Small intestine (tissue), 7 donors: ENCODE measurements at regions not wholly inside any gene's neighbourhood (a gene's known extent, or its start where the extent isn't known, plus 50 kb on each side); places are given as distances from the start of the nearest gene placed in this dataset.

Experiments
- DNase-seq, 2 donors: peaks; one replicate each; pipeline versions ENCODE4 v3.0.0 to v3.0.0-alpha.2; 2013
- FAIRE-seq: peaks from 2 replicates; lab custom pipeline; 2012; peaks lifted over from hg19 to GRCh38; lab: Jason Lieb, UNC
- H3K27ac ChIP-seq, 3 donors: one replicate each; pipeline ENCODE4 v1.5.1; 2013; ENCODE audit warnings: low read length in 2 of 3, mild to moderate bottlenecking in 2 of 3, control low read depth in 1 of 3, inconsistent platforms in 1 of 3, low read depth in 1 of 3, moderate library complexity in 1 of 3
- H3K27me3 ChIP-seq, 3 donors: one replicate each; pipeline ENCODE4 v1.6.1; 2013; ENCODE audit warnings: low read length in 3 of 3, inconsistent platforms in 1 of 3; ENCODE audit not compliant: control insufficient read depth in 3 of 3, insufficient read depth in 3 of 3
- H3K36me3 ChIP-seq, 3 donors: one replicate each; pipeline ENCODE4 v1.6.1; 2013; ENCODE audit warnings: low read length in 3 of 3, inconsistent platforms in 1 of 3, low read depth in 1 of 3, mild to moderate bottlenecking in 1 of 3, moderate library complexity in 1 of 3; ENCODE audit not compliant: control insufficient read depth in 3 of 3, insufficient read depth in 2 of 3
- H3K4me1 ChIP-seq, 3 donors: one replicate each; pipeline ENCODE4 v1.6.1; 2013; ENCODE audit warnings: low read length in 2 of 3, inconsistent platforms in 1 of 3, low read depth in 1 of 3, mild to moderate bottlenecking in 1 of 3, moderate library complexity in 1 of 3; ENCODE audit not compliant: control insufficient read depth in 3 of 3, insufficient read depth in 2 of 3
- H3K4me3 ChIP-seq, 3 donors: one replicate each; pipeline ENCODE4 v1.5.1; 2013; ENCODE audit warnings: low read length in 3 of 3, control low read depth in 1 of 3, inconsistent platforms in 1 of 3, low read depth in 1 of 3, mild to moderate bottlenecking in 1 of 3, moderate library complexity in 1 of 3
- H3K9me3 ChIP-seq, 2 donors: one replicate each; pipeline ENCODE4 v1.6.1; 2013; ENCODE audit warnings: low read depth in 1 of 2, low read length in 1 of 2; ENCODE audit not compliant: control insufficient read depth in 2 of 2, insufficient read depth in 1 of 2
- WGBS, 3 donors: extraction: QIAGEN DNeasy Blood & Tissue Kit; methylation state at CpG; one replicate each; pipeline ENCODE4 v1.1.7; 2013; 5-methylcytosine and 5-hydroxymethylcytosine counted together
- donor health status: healthy with polysubstance abuse.
- donor health status: control.
- donor health status: control.
- donor health status: Bipolar disorder and iron deficiency.
- donor health status: healthy.

DNA sequence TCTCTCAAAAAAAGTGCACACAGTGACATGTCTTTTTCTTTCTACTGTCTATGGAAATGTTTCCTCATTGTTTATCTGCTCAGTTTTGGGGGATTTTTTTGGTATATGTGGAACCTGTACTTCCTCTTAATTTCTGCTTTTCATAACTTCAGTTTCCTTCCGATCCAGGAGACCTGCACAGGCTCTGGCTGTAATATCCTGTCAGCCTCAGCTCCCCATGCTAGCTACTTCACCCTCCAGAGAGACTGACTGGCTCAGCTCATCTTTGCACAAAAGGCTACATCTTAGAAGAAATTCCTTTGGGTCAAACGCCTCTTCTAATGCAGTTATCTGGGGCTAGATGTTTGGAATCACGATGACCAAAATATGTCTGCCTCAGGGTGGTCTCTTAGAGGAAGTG is 378.4 kb downstream of the RND3 start:
- H3K4me3 ChIP-seq = no peak overlapping the region
- H3K9me3 ChIP-seq = no peaks in the 10 kb centered on the region
- DNase-seq (no peak), FAIRE-seq (no peak)
- no peaks in the 10 kb centered on the region for H3K4me1 ChIP-seq
- WGBS, 3 donors = 72 to 81% (median 74%) methylated on average over 3 of the region's 3 CpGs
- no peak overlapping the region for H3K27ac ChIP-seq
- H3K27me3 ChIP-seq = no peaks in the 10 kb centered on the region
- no peaks in the 10 kb centered on the region for H3K36me3 ChIP-seq

DNA sequence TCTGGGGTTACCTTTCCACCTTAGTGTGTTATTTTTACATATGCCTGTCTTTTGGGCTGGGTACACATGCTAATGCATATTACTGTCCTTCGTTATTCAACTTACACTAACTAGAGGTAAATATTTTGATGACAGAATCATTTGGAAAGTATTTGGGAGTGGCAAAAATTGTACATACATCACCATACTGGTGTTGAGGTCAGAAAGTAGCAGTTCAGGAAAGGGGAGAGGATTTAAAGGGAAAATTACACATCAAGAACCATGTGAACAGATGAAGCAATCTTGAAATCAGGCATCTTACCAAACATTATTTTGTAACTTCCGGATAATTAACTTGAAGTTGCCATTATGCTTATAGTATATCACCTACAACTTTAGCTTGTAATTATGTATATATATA is 379.7 kb downstream of the RND3 start:
- H3K9me3 ChIP-seq = no peaks in the 10 kb centered on the region
- H3K4me3 ChIP-seq = no peak overlapping the region
- DNase-seq = no peak
- no peak overlapping the region for H3K27ac ChIP-seq
- H3K36me3 ChIP-seq = no peaks in the 10 kb centered on the region
- no peaks in the 10 kb centered on the region for H3K4me1 ChIP-seq
- WGBS, 3 donors = 80 to 86% (median 82%) methylated on average over 2 of the region's 2 CpGs
- FAIRE-seq = no peak
- no peaks in the 10 kb centered on the region for H3K27me3 ChIP-seq

DNA sequence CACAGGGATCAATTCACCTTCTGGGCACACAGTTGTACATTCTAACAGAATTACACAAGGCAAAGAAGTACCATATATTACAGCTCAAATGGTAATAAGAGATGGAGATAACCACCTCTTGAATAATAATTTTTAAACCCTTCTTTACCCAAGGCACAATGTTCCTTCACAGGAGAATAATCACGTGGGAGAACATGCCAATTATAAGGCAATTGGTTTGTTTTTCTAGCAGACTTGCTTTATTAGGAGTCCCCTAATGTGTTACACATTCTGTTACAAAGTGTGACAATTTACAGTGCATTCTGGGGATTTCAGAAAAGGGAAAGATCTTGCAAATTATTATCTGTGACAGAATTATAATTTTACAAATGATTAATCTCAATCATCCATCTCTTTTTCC is 380.3 kb downstream of the RND3 start:
- H3K4me3 ChIP-seq = no peak overlapping the region
- 51 to 58% (median 58%) methylated on average over 1 of the region's 1 CpG for WGBS, 3 donors
- no peaks in the 10 kb centered on the region for H3K4me1 ChIP-seq
- no peaks in the 10 kb centered on the region for H3K27me3 ChIP-seq
- no peak overlapping the region for H3K27ac ChIP-seq
- H3K36me3 ChIP-seq = no peaks in the 10 kb centered on the region
- no peaks in the 10 kb centered on the region for H3K9me3 ChIP-seq
- FAIRE-seq (no peak), DNase-seq (no peak)

DNA sequence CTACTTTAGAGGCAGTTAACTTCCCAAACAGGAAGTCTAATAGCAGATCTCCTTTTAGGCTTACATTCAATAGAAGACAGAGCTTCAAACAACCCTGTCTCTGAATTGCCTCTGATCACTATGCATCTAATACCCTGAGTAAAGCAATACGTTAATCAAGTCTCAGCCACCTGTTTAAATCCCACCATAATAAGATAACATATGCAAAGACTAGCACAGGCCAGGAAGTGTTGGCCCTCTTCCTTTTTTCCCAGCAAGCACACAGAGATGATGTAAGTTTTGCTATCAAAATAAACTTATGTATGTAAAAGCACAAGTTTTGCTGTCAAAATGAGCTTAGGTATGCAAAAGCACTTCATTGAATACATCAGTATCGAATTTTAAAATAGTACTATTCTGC is 385.5 kb downstream of the RND3 start:
- peaks cover 0 to 3% (median 0%) of the 10 kb centered on the region in 3 donors for H3K4me1 ChIP-seq
- WGBS, 3 donors = 65 to 86% (median 80%) methylated on average over 2 of the region's 2 CpGs
- FAIRE-seq (no peak), DNase-seq (no peak)
- no peaks in the 10 kb centered on the region for H3K9me3 ChIP-seq
- no peaks in the 10 kb centered on the region for H3K36me3 ChIP-seq
- no peak overlapping the region for H3K27ac ChIP-seq
- H3K27me3 ChIP-seq = no peaks in the 10 kb centered on the region
- no peak overlapping the region for H3K4me3 ChIP-seq

DNA sequence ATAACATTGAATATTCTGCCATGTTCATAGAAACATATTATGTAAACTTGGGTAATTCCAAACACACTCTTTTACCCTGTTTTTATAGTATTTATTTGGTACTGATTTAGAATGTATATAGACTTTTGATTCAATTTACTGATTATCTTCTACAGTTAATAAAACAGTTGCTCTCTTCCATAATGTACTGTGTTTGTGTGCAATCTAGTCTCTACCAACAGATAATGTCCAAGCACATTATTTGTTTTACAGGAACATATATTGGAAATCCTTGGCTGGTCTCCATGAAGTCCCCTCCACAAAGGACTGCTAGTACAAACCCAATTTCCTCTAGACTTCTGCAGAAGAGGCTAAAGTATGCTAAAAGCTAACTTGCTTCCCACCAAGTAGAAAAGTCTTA is 386.6 kb downstream of the RND3 start:
- DNase-seq (no peak), FAIRE-seq (no peak)
- no peaks in the 10 kb centered on the region for H3K27me3 ChIP-seq
- no peak overlapping the region for H3K4me3 ChIP-seq
- H3K36me3 ChIP-seq = no peaks in the 10 kb centered on the region
- H3K9me3 ChIP-seq = no peaks in the 10 kb centered on the region
- H3K27ac ChIP-seq = no peak overlapping the region
- H3K4me1 ChIP-seq = peaks cover 0 to 3% (median 0%) of the 10 kb centered on the region in 3 donors

DNA sequence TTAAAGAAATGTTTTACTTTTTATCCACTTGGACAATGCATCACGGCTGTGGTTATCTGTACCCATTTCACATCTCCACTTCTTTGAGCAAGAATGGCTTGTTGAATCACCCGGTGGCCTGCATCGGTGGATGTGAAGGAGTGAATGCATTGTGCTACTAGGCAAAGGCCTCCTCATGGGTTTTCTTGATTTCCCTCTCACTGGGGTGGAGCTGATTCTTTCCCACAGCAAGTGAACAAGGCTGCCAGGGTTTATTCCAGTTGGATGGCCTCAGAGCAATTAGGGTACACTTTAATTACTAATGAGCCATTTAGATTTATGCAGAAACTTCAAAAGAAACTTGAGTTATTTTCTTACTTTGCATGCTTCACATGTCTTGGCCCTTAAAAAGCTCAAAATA is 387.1 kb downstream of the RND3 start:
- no peak overlapping the region for H3K4me3 ChIP-seq
- no peaks in the 10 kb centered on the region for H3K36me3 ChIP-seq
- H3K4me1 ChIP-seq = peaks cover 0 to 3% (median 0%) of the 10 kb centered on the region in 3 donors
- H3K27ac ChIP-seq = no peak overlapping the region
- no peaks in the 10 kb centered on the region for H3K9me3 ChIP-seq
- no peaks in the 10 kb centered on the region for H3K27me3 ChIP-seq
- WGBS, 3 donors = 93 to 94% (median 94%) methylated on average over 3 of the region's 3 CpGs
- no peak for DNase-seq
- FAIRE-seq = no peak

DNA sequence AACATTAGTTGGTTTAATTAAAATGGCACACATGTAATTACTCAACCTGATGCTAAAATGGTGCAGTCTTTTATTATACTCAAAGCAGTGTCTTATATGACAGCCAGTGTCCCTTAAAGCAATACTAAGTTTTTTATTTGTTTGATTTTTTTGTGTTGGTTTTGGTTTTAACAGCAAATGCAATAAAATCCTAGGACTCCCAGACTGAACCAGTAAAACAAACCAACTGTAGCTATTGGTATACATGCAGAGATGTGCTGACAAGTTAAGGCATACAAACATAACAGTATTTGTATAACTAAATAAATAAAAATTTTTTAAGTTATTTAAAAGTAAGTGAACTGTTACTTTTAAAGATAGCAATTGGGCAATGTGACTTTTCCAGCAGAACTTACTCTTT is 387.7 kb downstream of the RND3 start:
- Histone ChIP-seq H3K9me3 (no peaks in the 10 kb centered on the region), H3K4me1 (peaks cover 0 to 3% (median 0%) of the 10 kb centered on the region in 3 donors), H3K4me3 (no peak overlapping the region), H3K27me3 (no peaks in the 10 kb centered on the region), H3K36me3 (no peaks in the 10 kb centered on the region), H3K27ac (no peak overlapping the region)
- FAIRE-seq (no peak), DNase-seq (no peak)

DNA sequence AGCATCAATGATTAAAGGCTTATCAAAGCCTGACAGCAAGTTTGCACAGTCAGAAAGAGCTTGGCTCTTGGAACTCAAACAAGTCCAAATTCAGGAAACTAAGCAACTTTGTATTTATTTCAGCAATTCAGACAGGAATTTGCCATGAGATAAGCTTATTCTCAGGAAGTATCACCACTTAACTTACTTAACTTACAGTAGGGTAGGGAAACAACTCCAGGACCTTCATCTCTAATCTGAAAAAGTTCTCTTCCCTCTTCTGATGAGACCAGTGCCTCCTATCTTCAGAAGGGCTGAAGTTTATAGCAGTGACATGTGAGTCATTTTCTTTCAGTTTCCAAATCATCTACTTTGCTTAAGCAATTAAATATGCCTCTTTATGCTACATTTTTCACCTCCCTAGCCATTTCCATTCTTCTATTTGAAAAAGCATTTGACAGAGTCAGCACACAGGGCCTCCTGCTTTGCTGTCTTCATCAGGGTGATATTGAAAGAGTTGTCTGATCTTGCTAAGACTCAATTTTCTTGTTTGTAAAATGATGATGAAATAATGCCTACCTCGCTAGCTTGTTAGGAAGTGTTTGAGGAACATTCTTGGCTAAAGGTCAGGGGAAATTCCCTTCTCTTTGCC is 389.5 kb downstream of the RND3 start:
- Histone ChIP-seq H3K27ac (peak overlapping the region in 2 of 3 donors; percentile 11 to 54), H3K4me3 (no peak overlapping the region), H3K36me3 (no peaks in the 10 kb centered on the region), H3K9me3 (no peaks in the 10 kb centered on the region), H3K4me1 (peaks cover 0 to 3% (median 0%) of the 10 kb centered on the region in 3 donors), H3K27me3 (no peaks in the 10 kb centered on the region)
- FAIRE-seq (no peak), DNase-seq (peak; percentile 68 to 71)
- 13 to 26% (median 21%) methylated on average over 1 of the region's 1 CpG for WGBS, 3 donors

DNA sequence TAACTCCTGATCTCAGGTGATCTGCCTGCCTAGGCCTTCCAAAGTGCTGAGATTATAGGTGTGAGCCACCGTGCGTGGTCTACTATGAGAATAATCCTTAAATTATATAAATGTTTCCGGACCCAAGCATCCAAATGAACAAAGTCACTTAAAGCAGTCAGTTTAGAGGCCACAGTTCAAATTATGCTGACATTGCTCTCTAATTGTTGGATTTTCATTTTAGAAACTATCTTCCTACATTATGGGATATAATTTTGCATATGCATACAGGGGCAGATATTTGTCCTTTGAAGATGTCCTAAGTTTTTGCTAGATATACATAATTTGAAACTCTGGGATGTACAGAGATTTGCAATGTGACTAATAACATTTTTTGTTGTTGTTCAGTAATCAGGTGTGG is 390.1 kb downstream of the RND3 start:
- DNase-seq (no peak), FAIRE-seq (no peak)
- Histone ChIP-seq H3K9me3 (no peaks in the 10 kb centered on the region), H3K4me3 (no peak overlapping the region), H3K27me3 (no peaks in the 10 kb centered on the region), H3K36me3 (no peaks in the 10 kb centered on the region), H3K4me1 (peaks cover 0 to 3% (median 0%) of the 10 kb centered on the region in 3 donors), H3K27ac (peak overlapping the region in 1 of 3 donors; percentile 45)
- 91 to 95% (median 94%) methylated on average over 3 of the region's 3 CpGs for WGBS, 3 donors
